HG02973 (cell line): ENCODE measurements at regions not wholly inside any gene's neighbourhood (a gene's known extent, or its start where the extent isn't known, plus 50 kb on each side); places are given as distances from the start of the nearest gene placed in this dataset.

Experiments
- ATAC-seq: cut with Tn5 transposase; IDR thresholded peaks from one replicate; pipeline ENCODE4 v1.9.1; 2021; ENCODE audit warnings: moderate library complexity; ENCODE audit not compliant: unreplicated experiment

DNA sequence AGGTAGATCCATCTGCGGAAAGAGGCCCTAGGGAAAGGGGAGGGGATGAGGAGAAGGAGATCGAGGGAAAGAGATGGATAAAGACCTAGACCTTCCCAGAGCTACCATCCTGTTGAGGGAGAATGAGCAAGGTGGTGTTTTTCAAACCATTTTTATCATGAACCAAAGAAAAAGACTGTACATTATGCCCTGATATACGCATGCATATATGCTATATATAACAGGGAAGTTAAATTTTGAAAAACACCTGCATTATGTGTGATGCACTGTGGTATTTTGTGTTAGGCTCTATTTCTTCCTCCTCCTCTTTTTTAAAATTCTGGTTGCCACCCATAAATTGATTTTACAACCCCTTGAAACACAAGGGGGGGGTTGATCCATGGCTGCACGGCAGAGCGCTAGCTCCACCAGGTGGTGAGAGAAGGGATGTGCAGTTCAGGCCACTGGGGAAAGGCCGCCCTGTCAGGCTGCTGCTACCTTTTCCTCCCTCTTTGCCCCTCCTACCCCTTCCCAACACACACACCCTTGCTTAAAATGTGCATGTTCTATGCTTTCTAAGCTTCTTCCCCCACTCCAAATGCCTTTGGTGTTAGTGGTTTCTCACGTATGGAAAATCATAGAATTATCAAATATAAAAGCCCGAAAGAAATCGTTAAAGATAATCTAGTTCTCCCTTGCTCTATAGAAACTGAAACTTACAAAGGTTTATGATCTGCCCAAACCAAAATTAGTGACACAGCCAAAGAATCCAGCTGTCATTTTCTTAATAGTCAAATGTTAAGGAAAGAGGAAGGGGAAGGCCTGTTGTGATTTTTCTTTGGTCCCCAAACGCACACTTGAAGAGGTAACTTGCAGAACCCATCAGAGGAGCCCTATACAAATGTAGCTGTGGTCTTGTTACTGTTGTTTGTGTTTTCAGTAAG lies 262.0 kb upstream of the UMPS start:
- ATAC-seq: no peak

GRCh38 chr3:124469555-124469954 lies 260.7 kb upstream of the UMPS start:
- no peak for ATAC-seq

DNA sequence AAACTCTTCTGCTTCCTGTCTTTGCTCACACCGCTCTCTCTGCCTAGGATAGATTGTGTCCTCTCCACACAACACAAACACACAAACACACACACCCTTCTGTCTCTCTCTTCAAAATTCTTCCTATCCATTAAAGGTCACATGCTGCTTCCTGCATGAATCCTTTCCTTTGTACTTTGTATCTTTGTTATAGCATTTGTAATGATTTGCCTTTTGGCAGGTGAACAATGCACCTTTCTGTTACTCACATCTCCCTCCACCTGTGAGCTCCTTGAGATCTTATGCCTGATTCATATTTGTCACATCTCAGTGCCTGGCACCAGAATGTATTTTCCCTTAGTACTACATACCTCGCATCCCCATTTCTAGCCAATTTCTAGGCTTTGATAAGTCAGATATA lies 251.4 kb upstream of the UMPS start:
- no peak for ATAC-seq

DNA sequence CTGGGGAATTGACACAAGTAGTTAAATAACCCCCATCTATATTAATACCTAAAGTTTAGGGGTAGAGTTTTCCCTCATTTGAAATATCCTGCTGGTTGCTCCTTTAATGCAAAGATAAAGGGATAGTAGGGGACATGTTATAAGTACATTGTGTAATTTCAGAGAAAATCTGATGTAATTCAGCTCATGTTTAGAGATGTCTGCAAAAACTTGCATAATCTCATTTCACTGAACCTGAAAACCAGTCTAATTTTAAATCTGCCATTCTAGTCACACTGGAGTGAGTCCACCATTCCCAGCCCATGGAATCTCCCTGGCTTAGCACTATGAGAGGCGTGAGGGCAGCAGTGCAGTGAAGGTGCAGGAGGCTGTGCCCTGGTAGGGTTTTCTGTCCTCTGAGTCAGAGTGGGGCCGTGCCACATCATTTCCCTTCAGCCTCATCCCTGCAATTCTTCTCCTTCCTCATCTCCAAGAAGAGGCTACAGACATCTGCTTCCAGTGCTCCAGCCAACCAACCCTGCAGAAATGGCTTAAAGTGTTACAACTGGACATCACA lies 246.3 kb upstream of the UMPS start:
- ATAC-seq: no peak

GRCh38 chr3:124486324-124486723 lies 243.9 kb upstream of the UMPS start:
- ATAC-seq: no peak

- ATAC-seq: no peak
These were observed 240.7 kb upstream of the UMPS start for GRCh38 chr3:124489506-124489905.

DNA sequence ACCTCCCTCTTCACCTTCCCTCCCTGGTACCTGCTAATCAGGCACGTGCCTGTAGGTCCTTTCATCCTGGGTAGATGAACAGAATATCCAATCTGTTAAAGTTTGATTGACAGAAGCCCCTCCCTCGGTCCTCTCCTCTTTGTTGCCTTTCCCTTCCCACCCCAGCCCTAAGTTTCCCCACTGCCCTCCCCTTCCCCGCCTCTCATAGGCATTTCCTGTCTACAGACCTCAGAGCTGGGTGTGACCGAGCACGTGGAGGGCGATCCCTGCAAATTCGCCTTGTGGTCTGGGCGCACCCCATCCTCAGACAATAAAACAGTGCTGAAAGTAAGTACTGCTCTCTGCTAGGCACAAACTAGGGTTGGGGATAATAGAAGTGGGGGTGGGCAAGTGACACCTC lies 239.2 kb upstream of the UMPS start:
- ATAC-seq: no peak

- ATAC-seq: no peak
These were observed 238.4 kb upstream of the UMPS start for GRCh38 chr3:124491875-124492274.

DNA sequence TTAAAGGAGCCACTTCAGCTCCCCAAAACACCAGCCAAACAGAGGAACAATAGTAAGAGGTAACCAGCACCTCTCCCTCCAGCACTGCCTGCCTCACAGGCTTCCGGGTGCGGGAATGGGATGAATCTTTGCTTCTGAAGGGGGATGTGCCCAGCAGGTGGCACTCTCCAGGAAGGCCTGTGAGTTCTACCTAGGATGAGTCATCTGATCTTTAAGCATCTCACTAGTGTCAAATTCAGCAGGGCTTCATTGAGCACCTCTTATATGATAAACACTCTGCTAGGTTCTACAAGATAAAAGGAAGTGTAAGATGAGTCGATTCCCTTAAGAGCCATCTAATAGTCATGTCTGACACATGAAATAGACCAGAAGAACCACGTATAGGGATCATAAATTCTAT lies 237.4 kb upstream of the UMPS start:
- no peak for ATAC-seq

DNA sequence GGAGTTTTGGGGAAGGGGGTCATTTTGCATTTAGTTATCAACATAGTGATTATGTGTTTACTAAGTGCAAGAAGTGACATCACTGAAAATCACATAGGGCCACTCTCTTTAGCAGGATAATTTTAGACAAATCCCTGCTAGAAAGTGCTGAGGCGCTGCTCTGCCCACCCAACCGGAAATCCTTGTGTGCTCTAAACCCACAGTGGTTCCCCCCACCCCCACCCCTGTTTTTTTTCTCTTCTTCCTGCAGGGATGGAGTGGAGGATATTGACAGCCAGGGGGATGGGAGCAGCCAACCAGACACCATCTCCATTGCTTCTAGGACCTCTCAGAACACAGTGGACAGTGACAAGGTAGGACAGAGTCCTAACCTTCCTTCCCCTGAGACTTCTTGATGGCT lies 234.2 kb upstream of the UMPS start:
- ATAC-seq: no peak

GRCh38 chr3:124497487-124497886 lies 232.8 kb upstream of the UMPS start:
- ATAC-seq: no peak

DNA sequence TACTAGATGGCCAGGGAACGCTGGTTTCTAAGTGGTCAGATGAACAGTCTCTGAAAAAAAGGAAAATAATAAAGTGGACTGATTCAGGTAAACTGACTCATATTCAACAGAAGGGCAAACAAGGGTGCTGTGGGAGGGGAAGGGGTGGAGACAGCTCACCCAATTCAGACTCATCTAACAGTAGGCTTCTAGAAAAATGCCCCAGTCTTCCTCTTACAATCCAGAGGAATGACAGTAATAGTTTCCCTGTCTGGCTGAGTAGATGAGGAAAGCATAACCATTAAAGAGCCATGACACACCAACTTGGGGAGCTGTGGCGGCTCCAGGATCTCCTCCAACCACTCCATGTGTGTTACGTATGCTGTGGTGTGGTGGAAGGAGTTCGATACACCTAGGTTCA lies 231.4 kb upstream of the UMPS start:
- no peak for ATAC-seq

GRCh38 chr3:124504332-124505059 lies 225.8 kb upstream of the UMPS start:
- ATAC-seq: no peak

DNA sequence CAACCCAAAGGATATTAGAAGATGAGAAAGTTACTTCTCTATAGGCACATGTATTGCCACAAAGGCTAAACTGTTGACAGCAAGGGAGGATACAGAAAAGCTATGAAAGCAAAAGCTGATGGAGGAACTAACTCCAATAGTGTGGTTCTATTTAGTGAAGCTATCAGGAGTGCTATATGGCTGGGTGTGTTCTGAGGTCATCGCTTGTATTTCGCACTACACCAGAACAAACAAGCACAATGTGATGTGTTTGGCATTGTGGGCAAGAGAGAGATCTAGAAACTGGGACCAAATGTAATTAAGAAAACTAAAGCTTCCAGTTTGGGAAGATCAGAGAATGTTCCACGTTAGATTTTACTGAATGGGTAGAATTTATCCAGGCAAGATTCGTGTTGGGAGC lies 220.4 kb upstream of the UMPS start:
- no peak for ATAC-seq

DNA sequence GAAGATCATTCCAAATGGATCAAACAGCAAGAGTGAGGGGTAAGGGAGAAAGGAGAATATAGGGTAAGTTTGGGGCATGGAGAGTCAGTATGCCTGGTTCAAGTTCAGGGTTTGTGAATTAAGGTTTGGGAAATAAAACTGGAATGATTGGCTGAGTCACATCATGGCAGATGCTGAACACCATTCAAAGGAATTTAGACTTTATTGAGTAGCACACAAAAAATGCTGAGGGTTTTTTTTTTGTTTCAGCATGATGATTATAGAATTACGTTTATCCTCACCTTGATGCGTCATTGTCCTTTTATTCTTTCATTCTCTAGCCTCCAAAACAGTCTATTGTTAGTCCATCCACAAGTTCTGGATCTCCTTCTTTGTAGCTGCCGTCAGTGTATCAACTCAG lies 220.0 kb upstream of the UMPS start:
- ATAC-seq: no peak

DNA sequence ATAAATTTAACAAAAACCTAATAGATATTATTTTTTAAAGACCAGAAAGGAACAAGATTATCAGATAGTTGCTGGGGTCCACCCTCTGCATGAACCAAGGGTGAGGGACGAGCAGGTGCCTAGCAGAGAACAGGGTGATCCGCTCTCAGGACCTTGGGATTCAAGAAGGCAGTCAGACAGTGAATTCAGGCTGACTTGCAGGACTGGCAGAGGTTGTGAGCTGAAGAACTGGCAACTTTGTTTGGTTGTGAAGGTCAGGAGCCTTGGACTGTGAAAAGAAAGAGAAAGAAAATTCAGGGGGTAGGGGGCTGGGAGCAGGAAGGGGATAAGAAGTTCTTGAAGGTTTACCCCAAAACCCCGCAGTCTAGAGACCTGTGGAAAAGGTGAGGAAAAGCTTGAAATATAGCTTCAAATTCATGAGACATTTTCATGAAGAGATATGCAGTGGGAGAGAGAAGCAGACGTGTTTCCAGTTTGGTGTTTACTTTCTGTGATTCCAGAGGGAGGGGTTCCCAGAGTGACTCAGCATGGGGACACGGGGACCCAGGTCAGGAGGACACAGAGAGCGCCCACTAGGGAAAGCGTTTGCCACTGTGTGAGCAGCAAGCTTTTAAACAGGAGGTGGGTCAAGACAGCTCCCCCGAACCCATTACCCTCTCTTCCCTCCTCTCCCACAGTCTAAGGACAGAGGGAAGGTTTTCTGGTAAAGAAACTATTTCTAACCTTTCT lies 217.2 kb upstream of the UMPS start:
- ATAC-seq: no peak

- no peak for ATAC-seq
These were observed 216.6 kb upstream of the UMPS start for GRCh38 chr3:124513610-124513997.

GRCh38 chr3:124514683-124515082 lies 215.6 kb upstream of the UMPS start:
- no peak for ATAC-seq

- no peak for ATAC-seq
These were observed 213.9 kb upstream of the UMPS start for GRCh38 chr3:124516333-124516732.

DNA sequence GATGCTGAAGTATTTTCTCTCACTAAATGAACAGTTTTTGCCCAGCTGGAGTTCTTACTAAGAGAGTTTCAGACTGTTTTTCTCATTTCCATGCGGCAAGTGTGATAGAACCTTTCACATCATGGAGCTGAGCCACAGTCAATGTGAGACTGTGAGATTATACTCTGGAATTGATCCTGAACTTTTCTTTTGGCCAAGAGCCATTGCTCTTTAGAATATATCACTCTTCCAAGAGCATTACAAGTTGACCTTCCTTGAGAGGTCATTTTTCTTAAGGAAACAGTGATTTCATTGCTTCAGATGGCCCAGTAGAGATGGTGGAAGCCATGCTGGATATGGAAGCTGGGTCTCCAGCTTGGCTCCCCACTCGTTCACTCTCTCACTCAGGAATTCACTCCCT lies 212.9 kb upstream of the UMPS start:
- ATAC-seq: no peak

DNA sequence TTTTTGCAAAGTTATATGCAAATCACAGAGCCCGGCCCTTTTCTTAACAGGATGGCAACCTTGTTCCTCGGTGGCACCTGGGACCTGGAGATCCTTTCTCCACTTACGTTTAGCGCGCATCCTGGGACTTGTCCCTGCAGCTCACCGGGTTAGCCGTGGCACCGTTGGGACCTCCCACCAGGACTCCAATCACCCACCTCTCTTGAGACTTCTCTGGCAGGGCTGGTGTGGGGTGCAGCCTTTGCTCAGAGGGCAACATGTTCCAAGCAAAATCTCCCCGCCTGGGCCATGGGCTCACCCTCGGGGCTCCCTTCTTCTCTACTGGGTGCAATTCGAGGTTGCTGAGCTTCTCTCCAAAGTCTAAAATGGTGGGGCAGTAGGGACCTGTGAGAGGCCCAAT lies 211.9 kb upstream of the UMPS start:
- ATAC-seq: no peak
